Head of caudate nucleus (tissue), 42 donors: ENCODE measurements at regions not wholly inside any gene's neighbourhood (a gene's known extent, or its start where the extent isn't known, plus 50 kb on each side); places are given as distances from the start of the nearest gene placed in this dataset.

Experiments used
- DNase-seq, 42 donors: peaks; one replicate each; pipeline versions ENCODE4 v3.0.0 to v3.0.0-alpha.2; 2020 to 2021; ENCODE audit warnings: mixed read lengths in 7 of 42
- intact Hi-C: fragments of 100-400 bp; cut with DNase I; formaldehyde crosslinking; loops from one replicate; pipeline ENCODE4 v1.15.0; 2022

- intact Hi-C loops = no loop called here
- DNase-seq = no peak
Observed at GRCh38 chr14:27134200-27134599, 536.4 kb upstream of the NOVA1 start.

- DNase-seq = no peak
- intact Hi-C loops = no loop called here
Observed at GRCh38 chr14:27145170-27145569, 547.3 kb upstream of the NOVA1 start.

- no peak for DNase-seq
- intact Hi-C loops = no loop called here
Observed at GRCh38 chr14:27148143-27148542, 550.3 kb upstream of the NOVA1 start.

GRCh38 chr14:27164139-27164538 is 566.3 kb upstream of the NOVA1 start:
- intact Hi-C loops = no loop called here
- no peak for DNase-seq

- intact Hi-C loops = no loop called here
- DNase-seq = no peak
Observed at GRCh38 chr14:27175489-27175888, 577.7 kb upstream of the NOVA1 start.

GRCh38 chr14:27181333-27181732 is 583.5 kb upstream of the NOVA1 start:
- intact Hi-C loops = no loop called here
- DNase-seq = no peak

GRCh38 chr14:27184427-27184826 is 586.6 kb upstream of the NOVA1 start:
- intact Hi-C loops = no loop called here
- no peak for DNase-seq

- intact Hi-C loops = no loop called here
- DNase-seq = no peak
Observed at GRCh38 chr14:27186048-27186447, 588.2 kb upstream of the NOVA1 start.

GRCh38 chr14:27187136-27187535 is 589.3 kb upstream of the NOVA1 start:
- intact Hi-C loops = no loop called here
- DNase-seq = no peak

GRCh38 chr14:27190296-27190695 is 592.5 kb upstream of the NOVA1 start:
- intact Hi-C loops = no loop called here
- no peak for DNase-seq

- intact Hi-C loops = no loop called here
- no peak for DNase-seq
Observed at GRCh38 chr14:27199272-27199671, 601.4 kb upstream of the NOVA1 start.

GRCh38 chr14:27205036-27205435 is 607.2 kb upstream of the NOVA1 start:
- DNase-seq = no peak
- intact Hi-C loops = no loop called here

GRCh38 chr14:27211741-27212140 is 613.9 kb upstream of the NOVA1 start:
- no peak for DNase-seq
- intact Hi-C loops = no loop called here

GRCh38 chr14:27222671-27223070 is 624.8 kb upstream of the NOVA1 start:
- no peak for DNase-seq
- intact Hi-C loops = no loop called here

- no peak for DNase-seq
- intact Hi-C loops = no loop called here
Observed at GRCh38 chr14:27223906-27224305, 626.1 kb upstream of the NOVA1 start.

GRCh38 chr14:27228053-27228452 is 630.2 kb upstream of the NOVA1 start:
- intact Hi-C loops = no loop called here
- DNase-seq = no peak

- no peak for DNase-seq
- intact Hi-C loops = no loop called here
Observed at GRCh38 chr14:27234331-27234730, 636.5 kb upstream of the NOVA1 start.

- intact Hi-C loops = no loop called here
- DNase-seq = no peak
Observed at GRCh38 chr14:27236601-27237000, 638.8 kb upstream of the NOVA1 start.

- intact Hi-C loops = no loop called here
- DNase-seq = no peak
Observed at GRCh38 chr14:27242874-27243273, 645.0 kb upstream of the NOVA1 start.

GRCh38 chr14:27243365-27243764 is 645.5 kb upstream of the NOVA1 start:
- intact Hi-C loops = no loop called here
- no peak for DNase-seq

- no peak for DNase-seq
- intact Hi-C loops = no loop called here
Observed at GRCh38 chr14:27245947-27246346, 648.1 kb upstream of the NOVA1 start.

- DNase-seq = no peak
Observed at GRCh38 chr14:27253966-27254365, 656.1 kb upstream of the NOVA1 start.

More at GRCh38 chr14:27253966-27254365, 656.1 kb upstream of the NOVA1 start:
- intact Hi-C loops = no loop called here
